ENCODE measurements at regions not wholly inside any gene's neighbourhood (a gene's known extent, or its start where the extent isn't known, plus 50 kb on each side); places are given as distances from the start of the nearest gene placed in this dataset.
A peak's percentile ranks its signal among the peaks of the same experiment; 100 is the strongest.

DNA sequence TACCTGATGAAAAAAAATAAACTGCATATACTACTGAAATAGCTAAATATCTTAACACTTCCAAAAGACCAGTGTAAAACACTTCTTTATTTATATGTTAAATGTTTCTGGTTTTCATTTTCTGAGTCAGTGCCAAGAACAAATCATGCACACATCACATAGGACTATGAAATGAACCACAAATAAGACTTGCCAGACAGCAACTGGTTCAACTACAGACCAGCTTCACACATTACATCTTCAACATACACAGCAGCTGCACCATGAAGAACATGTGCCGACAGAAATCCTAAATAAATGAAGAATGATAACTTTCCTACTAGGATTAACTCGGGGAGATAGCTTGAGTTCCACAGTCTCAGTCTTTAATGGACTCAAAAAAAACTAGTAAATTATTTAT is 168.3 kb upstream of the STXBP5 start:
- no peak overlapping the region for H3K4me3 Mint-ChIP-seq (ENCODE audit: unreplicated experiment)
- intact Hi-C loops (cut with micrococcal nuclease): no loop called here
- no TSS peak for BruUV-seq (replicated peaks)
- no peak for DNase-seq (ENCODE audit: unreplicated experiment)
- H3K36me3 Mint-ChIP-seq (ENCODE audit: insufficient read depth, unreplicated experiment): no peaks in the 10 kb centered on the region
- TF ChIP-seq, protein P1, sequence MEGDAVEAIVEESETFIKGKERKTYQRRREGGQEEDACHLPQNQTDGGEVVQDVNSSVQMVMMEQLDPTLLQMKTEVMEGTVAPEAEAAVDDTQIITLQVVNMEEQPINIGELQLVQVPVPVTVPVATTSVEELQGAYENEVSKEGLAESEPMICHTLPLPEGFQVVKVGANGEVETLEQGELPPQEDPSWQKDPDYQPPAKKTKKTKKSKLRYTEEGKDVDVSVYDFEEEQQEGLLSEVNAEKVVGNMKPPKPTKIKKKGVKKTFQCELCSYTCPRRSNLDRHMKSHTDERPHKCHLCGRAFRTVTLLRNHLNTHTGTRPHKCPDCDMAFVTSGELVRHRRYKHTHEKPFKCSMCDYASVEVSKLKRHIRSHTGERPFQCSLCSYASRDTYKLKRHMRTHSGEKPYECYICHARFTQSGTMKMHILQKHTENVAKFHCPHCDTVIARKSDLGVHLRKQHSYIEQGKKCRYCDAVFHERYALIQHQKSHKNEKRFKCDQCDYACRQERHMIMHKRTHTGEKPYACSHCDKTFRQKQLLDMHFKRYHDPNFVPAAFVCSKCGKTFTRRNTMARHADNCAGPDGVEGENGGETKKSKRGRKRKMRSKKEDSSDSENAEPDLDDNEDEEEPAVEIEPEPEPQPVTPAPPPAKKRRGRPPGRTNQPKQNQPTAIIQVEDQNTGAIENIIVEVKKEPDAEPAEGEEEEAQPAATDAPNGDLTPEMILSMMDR (IDR thresholded peaks at IDR 0.05; ENCODE audit: unreplicated experiment): no peak
- no peak overlapping the region for H3K27ac Mint-ChIP-seq (ENCODE audit: low read depth, unreplicated experiment)
- H3K27me3 Mint-ChIP-seq (ENCODE audit: insufficient read depth, unreplicated experiment): no peaks in the 10 kb centered on the region
- POLR2A ChIA-PET: interaction anchor here (1.0 kb wide), 1 partner anchor 8 kb away, joined by 3 read pairs; no protein-coding TSS in a partner anchor
- peaks cover 17% of the 10 kb centered on the region for H3K4me1 Mint-ChIP-seq (ENCODE audit: insufficient read depth, unreplicated experiment)
- H3K9me3 Mint-ChIP-seq (ENCODE audit: unreplicated experiment): no peaks in the 10 kb centered on the region
- CTCF ChIA-PET: no interaction called here

DNA sequence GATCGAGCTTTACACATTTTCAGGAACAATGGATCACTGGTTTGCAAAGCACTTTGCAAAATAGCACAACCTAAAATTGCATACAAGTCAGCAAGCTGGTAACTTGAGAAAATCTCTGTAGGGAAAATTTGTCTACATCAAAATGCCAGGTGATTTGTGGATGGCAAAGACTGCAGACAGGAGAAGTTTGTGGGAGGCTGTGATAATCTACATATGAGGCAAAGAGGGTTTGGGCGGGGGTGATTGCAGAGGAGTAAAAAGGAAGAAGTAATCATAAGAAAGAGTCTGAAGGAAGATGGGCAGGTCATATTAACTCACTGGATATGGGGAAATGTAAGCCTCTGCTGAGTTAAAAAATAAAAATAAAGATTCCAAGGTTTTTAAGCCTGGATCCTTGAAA is 166.3 kb upstream of the STXBP5 start:
- BruUV-seq (replicated peaks): no TSS peak
- peaks cover 14% of the 10 kb centered on the region for H3K4me1 Mint-ChIP-seq (ENCODE audit: insufficient read depth, unreplicated experiment)

DNA sequence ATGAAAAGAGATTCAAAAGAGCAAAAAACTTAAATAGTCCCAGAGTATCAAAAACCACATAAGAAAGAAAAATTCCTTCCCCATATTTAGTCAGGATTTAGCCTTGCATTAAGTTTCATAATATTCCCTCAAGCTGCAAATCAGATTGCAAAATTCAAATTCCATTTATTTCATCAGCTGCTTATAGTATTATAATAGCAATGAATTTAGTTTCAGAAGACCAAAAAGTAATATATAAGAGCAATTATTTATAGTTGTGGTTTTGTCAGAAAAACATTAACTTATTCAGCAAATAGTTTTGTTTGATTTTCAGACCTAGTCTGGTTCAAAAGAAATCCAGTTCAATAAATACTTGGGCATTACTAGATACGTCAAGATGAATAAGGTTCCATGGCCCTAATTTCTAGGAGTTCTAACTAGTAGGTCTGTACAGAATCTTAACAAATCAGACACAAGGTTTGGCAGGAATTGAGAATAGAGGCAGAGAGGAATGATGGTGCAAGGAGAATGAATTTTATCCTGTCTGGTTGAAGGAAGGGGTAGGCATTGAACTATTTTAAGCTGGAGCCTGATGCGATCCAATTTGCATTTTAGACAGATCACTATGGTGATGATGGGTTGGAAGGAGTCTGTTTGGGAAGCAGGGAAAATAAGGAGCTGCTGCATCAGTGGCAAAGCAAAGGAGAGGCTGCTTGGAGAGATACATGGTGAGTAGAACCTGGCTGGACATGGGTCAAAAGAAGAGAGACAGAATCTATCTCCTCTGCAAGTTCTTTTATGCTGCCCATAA is 163.9 kb upstream of the STXBP5 start:
- no peak overlapping the region for H3K4me3 Mint-ChIP-seq (ENCODE audit: unreplicated experiment)
- DNase-seq (ENCODE audit: unreplicated experiment): no peak
- BruUV-seq (replicated peaks): no TSS peak
- H3K27ac Mint-ChIP-seq (ENCODE audit: low read depth, unreplicated experiment): peak overlapping the region; percentile 49
- no peaks in the 10 kb centered on the region for H3K36me3 Mint-ChIP-seq (ENCODE audit: insufficient read depth, unreplicated experiment)
- ChIA-PET CTCF (no interaction called here), POLR2A (interaction anchor here (1.0 to 1.5 kb wide), 2 partner anchors 7 to 32 kb away, joined by 3 read pairs; no protein-coding TSS in a partner anchor)
- no peaks in the 10 kb centered on the region for H3K27me3 Mint-ChIP-seq (ENCODE audit: insufficient read depth, unreplicated experiment)
- peaks cover 23% of the 10 kb centered on the region for H3K9me3 Mint-ChIP-seq (ENCODE audit: unreplicated experiment)
- TF ChIP-seq, protein P1 (IDR thresholded peaks at IDR 0.05; ENCODE audit: unreplicated experiment): no peak
- peaks cover 21% of the 10 kb centered on the region for H3K4me1 Mint-ChIP-seq (ENCODE audit: insufficient read depth, unreplicated experiment)
- intact Hi-C loops (cut with micrococcal nuclease): no loop called here

More for the DNA sequence above, 166.3 kb upstream of the STXBP5 start:
- TF ChIP-seq, protein P1 (IDR thresholded peaks at IDR 0.05; ENCODE audit: unreplicated experiment): no peak
- ChIA-PET CTCF (no interaction called here), POLR2A (interaction anchor here (0.6 kb wide), 1 partner anchor 17 kb away, joined by 3 read pairs; no protein-coding TSS in a partner anchor)
- H3K36me3 Mint-ChIP-seq (ENCODE audit: insufficient read depth, unreplicated experiment): no peaks in the 10 kb centered on the region
- no peaks in the 10 kb centered on the region for H3K27me3 Mint-ChIP-seq (ENCODE audit: insufficient read depth, unreplicated experiment)
- intact Hi-C loops (cut with micrococcal nuclease): no loop called here
- peak overlapping the region; percentile 10 for H3K27ac Mint-ChIP-seq (ENCODE audit: low read depth, unreplicated experiment)
- DNase-seq (ENCODE audit: unreplicated experiment): no peak
- peaks cover 7% of the 10 kb centered on the region for H3K9me3 Mint-ChIP-seq (ENCODE audit: unreplicated experiment)
- no peak overlapping the region for H3K4me3 Mint-ChIP-seq (ENCODE audit: unreplicated experiment)

DNA sequence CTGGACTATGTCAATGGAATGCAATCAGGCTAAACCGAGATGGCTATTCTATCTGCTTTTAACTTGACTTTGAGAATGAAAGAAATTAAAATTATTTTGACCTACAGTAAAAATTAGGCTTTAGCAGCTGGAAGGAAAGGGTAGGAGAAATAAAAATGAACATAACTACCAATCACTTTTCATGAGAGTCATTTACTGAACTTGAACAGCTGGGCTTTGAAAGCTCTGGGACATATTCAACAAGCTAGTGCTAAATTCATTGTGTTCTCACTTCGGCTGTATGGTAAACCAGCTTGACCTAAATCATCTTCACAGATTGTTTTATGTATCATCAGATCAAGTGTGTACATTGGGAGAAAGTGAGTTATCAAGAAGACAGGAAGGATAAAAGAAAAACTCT is 161.5 kb upstream of the STXBP5 start:
- no peak overlapping the region for H3K27ac Mint-ChIP-seq (ENCODE audit: low read depth, unreplicated experiment)
- DNase-seq (ENCODE audit: unreplicated experiment): no peak
- H3K27me3 Mint-ChIP-seq (ENCODE audit: insufficient read depth, unreplicated experiment): no peaks in the 10 kb centered on the region
- H3K4me1 Mint-ChIP-seq (ENCODE audit: insufficient read depth, unreplicated experiment): peaks cover 21% of the 10 kb centered on the region
- POLR2A ChIA-PET: no interaction called here
- TF ChIP-seq, protein P1 (IDR thresholded peaks at IDR 0.05; ENCODE audit: unreplicated experiment): no peak
- intact Hi-C loops (cut with micrococcal nuclease): no loop called here
- H3K36me3 Mint-ChIP-seq (ENCODE audit: insufficient read depth, unreplicated experiment): no peaks in the 10 kb centered on the region
- CTCF ChIA-PET: interaction anchor here (1.1 to 1.3 kb wide), 2 partner anchors 9 to 21 kb away, joined by 3 read pairs; no protein-coding TSS in a partner anchor
- BruUV-seq (replicated peaks): no TSS peak
- H3K4me3 Mint-ChIP-seq (ENCODE audit: unreplicated experiment): no peak overlapping the region
- H3K9me3 Mint-ChIP-seq (ENCODE audit: unreplicated experiment): peaks cover 23% of the 10 kb centered on the region

All from MCF 10A (cell line).